Gastrocnemius medialis (tissue), 4 donors: ENCODE measurements at regions not wholly inside any gene's neighbourhood (a gene's known extent, or its start where the extent isn't known, plus 50 kb on each side); places are given as distances from the start of the nearest gene placed in this dataset.

Source experiments
- ATAC-seq, 2 donors: fragments of 150-250 bp; one replicate each; pipeline ENCODE4 v1.9.1; 2016
- DNase-seq, 2 donors: peaks; one replicate each; pipeline ENCODE4 v3.0.0-alpha.2; 2019
- H3K27ac ChIP-seq, 4 donors: fragments of 200-600 bp; sonication (generic); 1 replicate in 1 of 4; 2 replicates in 3 of 4; pipeline ENCODE4 v1.5.1; 2016 to 2018; ENCODE audit warnings: mild to moderate bottlenecking in 2 of 4, moderate library complexity in 1 of 4
- H3K27me3 ChIP-seq, 3 donors: fragments of 200-600 bp; sonication (generic) in 2 of 3; 1 replicate in 1 of 3; 2 replicates in 2 of 3; pipeline versions ENCODE4 v1.5.1 to v1.6.0; 2016 to 2019; ENCODE audit warnings: mild to moderate bottlenecking in 1 of 3, moderate library complexity in 1 of 3
- H3K36me3 ChIP-seq, 2 donors: fragments of 200-600 bp; sonication (generic) in 1 of 2; one replicate each; pipeline ENCODE4 v1.5.1; 2017 to 2018
- H3K4me1 ChIP-seq, 2 donors: fragments of 200-600 bp; sonication (generic) in 1 of 2; one replicate each; pipeline ENCODE4 v1.5.1; 2016 to 2017; ENCODE audit warnings: mild to moderate bottlenecking in 2 of 2
- H3K4me3 ChIP-seq, 4 donors: fragments of 200-600 bp; sonication (generic) in 3 of 4; 1 replicate in 1 of 4; 2 replicates in 3 of 4; pipeline ENCODE4 v1.5.1; 2016 to 2019; ENCODE audit warnings: mild to moderate bottlenecking in 2 of 4
- H3K9me3 ChIP-seq, 3 donors: fragments of 200-600 bp; sonication (generic) in 2 of 3; 1 replicate in 1 of 3; 2 replicates in 2 of 3; pipeline ENCODE4 v1.5.1; 2016 to 2019
- CTCF ChIP-seq, 5 experiments: fragments of 450-650 bp in 3 of 5; fragments of 200-600 bp in 2 of 5; sonication (generic) in 2 of 5; IDR thresholded peaks in 4 of 5; conservative IDR thresholded peaks in 1 of 5; 1 replicate in 4 of 5; 2 replicates in 1 of 5; pipeline ENCODE4 v1.5.1; 2016 to 2019; ENCODE audit warnings: antibody characterized with exemption in 5 of 5, mild to moderate bottlenecking in 3 of 5, moderate library complexity in 3 of 5
- POLR2A ChIP-seq, 2 donors: fragments of 450-650 bp; IDR thresholded peaks; one replicate each; pipeline ENCODE4 v1.6.1; 2017; ENCODE audit warnings: antibody characterized with exemption in 2 of 2, mild to moderate bottlenecking in 2 of 2, moderate library complexity in 2 of 2
- in situ Hi-C, 4 donors: fragments of 200-750 bp; cut with MboI; loops; one replicate each; pipeline versions ENCODE4 v1.15.0 to v1.8.0; 2017; ENCODE audit warnings: low sequenced_read_pairs in 4 of 4
- intact Hi-C: fragments of 100-400 bp; cut with DNase I; formaldehyde crosslinking; loops from one replicate; pipeline ENCODE4 v1.15.1; 2023; ENCODE audit warnings: low total_unique reads

- intact Hi-C loops (no loop called here), in situ Hi-C loops (no loop called here)
- no peak overlapping the region for H3K27ac ChIP-seq
- H3K36me3 ChIP-seq, result no peaks in the 10 kb centered on the region
- no peak for TF ChIP-seq CTCF (IDR thresholded peaks at IDR 0.05 in 4 of 5, conservative IDR thresholded peaks at IDR 0.05 in 1 of 5)
- TF ChIP-seq POLR2A (IDR thresholded peaks at IDR 0.05), result no peak
- peak; percentile 36 to 89 for ATAC-seq
- no peak overlapping the region for H3K4me3 ChIP-seq
- peaks cover 0 to 4% of the 10 kb centered on the region in 2 donors for H3K4me1 ChIP-seq
- peak in 1 of 2 donors; percentile 20 for DNase-seq
- peaks cover 0 to 4% (median 0%) of the 10 kb centered on the region in 3 donors for H3K27me3 ChIP-seq
- no peaks in the 10 kb centered on the region for H3K9me3 ChIP-seq
Measured at GRCh38 chr15:80317389-80318182, 65.6 kb upstream of the CTXND1 start.

- peaks cover 0 to under 1% (median 0%) of the 10 kb centered on the region in 3 donors for H3K27me3 ChIP-seq
- H3K4me1 ChIP-seq, result peaks cover 0 to 4% of the 10 kb centered on the region in 2 donors
- ATAC-seq (no peak), DNase-seq (no peak)
- intact Hi-C loops, result no loop called here
- no peaks in the 10 kb centered on the region for H3K9me3 ChIP-seq
- H3K4me3 ChIP-seq, result no peak overlapping the region
- in situ Hi-C loops, result no loop called here
- TF ChIP-seq POLR2A (IDR thresholded peaks at IDR 0.05) (no peak), CTCF (IDR thresholded peaks at IDR 0.05 in 4 of 5, conservative IDR thresholded peaks at IDR 0.05 in 1 of 5) (no peak)
- H3K36me3 ChIP-seq, result no peaks in the 10 kb centered on the region
- H3K27ac ChIP-seq, result no peak overlapping the region
Measured at GRCh38 chr15:80321853-80322252, 69.8 kb upstream of the CTXND1 start.

- no peak for DNase-seq
- intact Hi-C loops, result no loop called here
- ATAC-seq, result no peak
Measured at GRCh38 chr15:80323285-80323684, 71.3 kb upstream of the CTXND1 start.

GRCh38 chr15:80324545-80325080, 72.6 kb upstream of the CTXND1 start:
- in situ Hi-C loops (no loop called here), intact Hi-C loops (no loop called here)
- ATAC-seq, result no peak
- TF ChIP-seq CTCF (IDR thresholded peaks at IDR 0.05 in 4 of 5, conservative IDR thresholded peaks at IDR 0.05 in 1 of 5) (no peak), POLR2A (IDR thresholded peaks at IDR 0.05) (no peak)
- Histone ChIP-seq H3K36me3 (no peaks in the 10 kb centered on the region), H3K27me3 (no peaks in the 10 kb centered on the region), H3K27ac (no peak overlapping the region), H3K9me3 (no peaks in the 10 kb centered on the region), H3K4me3 (no peak overlapping the region), H3K4me1 (no peaks in the 10 kb centered on the region)
- no peak for DNase-seq

More at GRCh38 chr15:80323285-80323684, 71.3 kb upstream of the CTXND1 start:
- no peak overlapping the region for H3K4me3 ChIP-seq
- H3K36me3 ChIP-seq, result no peaks in the 10 kb centered on the region
- no peaks in the 10 kb centered on the region for H3K27me3 ChIP-seq
- no peak overlapping the region for H3K27ac ChIP-seq
- no peak for TF ChIP-seq POLR2A (IDR thresholded peaks at IDR 0.05)
- peak in 2 of 5 experiments; percentile 13 to 22 for TF ChIP-seq CTCF (IDR thresholded peaks at IDR 0.05 in 4 of 5, conservative IDR thresholded peaks at IDR 0.05 in 1 of 5)
- in situ Hi-C loops, result no loop called here
- no peaks in the 10 kb centered on the region for H3K4me1 ChIP-seq
- no peaks in the 10 kb centered on the region for H3K9me3 ChIP-seq
